ENCODE measurements at regions not wholly inside any gene's neighbourhood (a gene's known extent, or its start where the extent isn't known, plus 50 kb on each side); places are given as distances from the start of the nearest gene placed in this dataset. TPM values are rescaled to one million over a fixed set of nuclear protein-coding genes. Genes with fewer than 3 reads are reported as not detected.

DNA sequence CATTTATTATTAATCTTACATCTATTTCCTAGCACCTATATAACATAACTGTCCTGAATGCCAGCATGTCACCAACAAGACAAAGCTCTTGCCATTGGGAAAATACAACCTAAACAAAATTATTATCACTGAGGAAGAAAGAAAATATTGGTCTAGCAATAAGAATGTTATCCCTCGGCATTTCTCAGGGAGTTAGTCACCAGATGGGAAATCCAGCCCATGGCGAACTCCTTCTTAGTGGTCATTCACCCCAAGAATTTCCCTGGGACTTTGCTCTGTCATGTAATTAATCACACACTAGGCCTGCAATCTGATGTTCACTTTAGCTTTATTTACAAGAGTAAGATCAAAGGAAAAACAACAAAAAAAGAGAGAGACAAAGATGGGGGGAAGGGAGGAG is 56.1 kb upstream of the TAS2R1 start:
- no peak for TF ChIP-seq EZH2phosphoT487 (IDR thresholded peaks at IDR 0.05; ENCODE audit: borderline replicate concordance, low read depth, low read length)
- TF ChIP-seq, protein P1, sequence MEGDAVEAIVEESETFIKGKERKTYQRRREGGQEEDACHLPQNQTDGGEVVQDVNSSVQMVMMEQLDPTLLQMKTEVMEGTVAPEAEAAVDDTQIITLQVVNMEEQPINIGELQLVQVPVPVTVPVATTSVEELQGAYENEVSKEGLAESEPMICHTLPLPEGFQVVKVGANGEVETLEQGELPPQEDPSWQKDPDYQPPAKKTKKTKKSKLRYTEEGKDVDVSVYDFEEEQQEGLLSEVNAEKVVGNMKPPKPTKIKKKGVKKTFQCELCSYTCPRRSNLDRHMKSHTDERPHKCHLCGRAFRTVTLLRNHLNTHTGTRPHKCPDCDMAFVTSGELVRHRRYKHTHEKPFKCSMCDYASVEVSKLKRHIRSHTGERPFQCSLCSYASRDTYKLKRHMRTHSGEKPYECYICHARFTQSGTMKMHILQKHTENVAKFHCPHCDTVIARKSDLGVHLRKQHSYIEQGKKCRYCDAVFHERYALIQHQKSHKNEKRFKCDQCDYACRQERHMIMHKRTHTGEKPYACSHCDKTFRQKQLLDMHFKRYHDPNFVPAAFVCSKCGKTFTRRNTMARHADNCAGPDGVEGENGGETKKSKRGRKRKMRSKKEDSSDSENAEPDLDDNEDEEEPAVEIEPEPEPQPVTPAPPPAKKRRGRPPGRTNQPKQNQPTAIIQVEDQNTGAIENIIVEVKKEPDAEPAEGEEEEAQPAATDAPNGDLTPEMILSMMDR (conservative IDR thresholded peaks at IDR 0.05; ENCODE audit: low read length), result no peak
- intact Hi-C loops (cut with micrococcal nuclease; ENCODE audit: unreplicated experiment), result no loop called here

DNA sequence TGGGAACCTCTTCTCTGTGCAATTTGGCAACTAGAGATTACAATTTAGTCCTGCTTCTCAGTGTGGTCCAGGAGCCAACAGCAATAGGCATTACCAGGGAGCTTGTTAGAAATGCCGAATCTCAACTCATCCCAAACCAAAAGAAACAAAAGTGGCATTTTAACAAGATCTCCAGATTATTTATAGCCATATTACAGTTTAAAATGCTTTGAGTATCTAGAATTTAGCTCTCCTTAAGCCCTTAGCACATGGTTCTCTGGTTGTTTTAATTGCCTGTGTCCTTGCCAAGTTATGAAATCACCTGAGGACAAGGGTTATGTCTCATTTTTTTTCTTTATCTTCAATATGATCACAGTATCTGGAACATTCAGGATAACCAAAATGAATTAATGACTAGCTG is 51.6 kb upstream of the TAS2R1 start:
- Histone ChIP-seq H4K20me1 (ENCODE audit: insufficient read depth, low read length) (no peaks in the 10 kb centered on the region), H3K9me3 (ENCODE audit: low read length) (no peaks in the 10 kb centered on the region), H3K4me2 (ENCODE audit: low read length) (no peak overlapping the region), H3K4me3 (ENCODE audit: low read depth, low read length, poor library complexity, severe bottlenecking) (no peak overlapping the region), H3K36me3 (ENCODE audit: insufficient read depth, low read length) (no peaks in the 10 kb centered on the region), H2AFZ (ENCODE audit: low read length) (no peak overlapping the region), H3K4me1 (ENCODE audit: insufficient read depth, low read length, poor library complexity, severe bottlenecking) (no peaks in the 10 kb centered on the region), H3K79me2 (ENCODE audit: insufficient read depth, low read depth, low read length) (no peaks in the 10 kb centered on the region), H3K9me2 (ENCODE audit: insufficient read depth, low read length) (no peaks in the 10 kb centered on the region), H3K27ac (ENCODE audit: low read depth, low read length, poor library complexity, severe bottlenecking) (no peak overlapping the region)
- POLR2A ChIA-PET, result no interaction called here
- CTCF ChIA-PET (ENCODE audit: unreplicated experiment), result no interaction called here
- no peak for DNase-seq (ENCODE audit: low spot score)
- no TSS peak for BruUV-seq (replicated peaks)
- TF ChIP-seq, protein P1 (conservative IDR thresholded peaks at IDR 0.05; ENCODE audit: low read length), result no peak
- no peak for TF ChIP-seq EZH2phosphoT487 (IDR thresholded peaks at IDR 0.05; ENCODE audit: borderline replicate concordance, low read depth, low read length)
- intact Hi-C loops (cut with micrococcal nuclease; ENCODE audit: unreplicated experiment), result no loop called here

More for the DNA sequence above, 56.1 kb upstream of the TAS2R1 start:
- Histone ChIP-seq H2AFZ (ENCODE audit: low read length) (no peak overlapping the region), H3K79me2 (ENCODE audit: insufficient read depth, low read depth, low read length) (no peaks in the 10 kb centered on the region), H3K4me3 (ENCODE audit: low read depth, low read length, poor library complexity, severe bottlenecking) (no peak overlapping the region), H4K20me1 (ENCODE audit: insufficient read depth, low read length) (no peaks in the 10 kb centered on the region), H3K9me2 (ENCODE audit: insufficient read depth, low read length) (no peaks in the 10 kb centered on the region), H3K9me3 (ENCODE audit: low read length) (no peaks in the 10 kb centered on the region), H3K4me2 (ENCODE audit: low read length) (no peak overlapping the region), H3K4me1 (ENCODE audit: insufficient read depth, low read length, poor library complexity, severe bottlenecking) (no peaks in the 10 kb centered on the region), H3K27ac (ENCODE audit: low read depth, low read length, poor library complexity, severe bottlenecking) (no peak overlapping the region), H3K36me3 (ENCODE audit: insufficient read depth, low read length) (no peaks in the 10 kb centered on the region)
- DNase-seq (ENCODE audit: low spot score), result no peak
- ChIA-PET CTCF (ENCODE audit: unreplicated experiment) (no interaction called here), POLR2A (interaction anchor here (0.6 kb wide), 1 partner anchor 11 kb away, joined by 5 read pairs; no protein-coding TSS in a partner anchor)
- BruUV-seq (replicated peaks), result no TSS peak

Small RNAs in the stretch of these regions (small RNA-seq; reads per million reads assigned to genes)
- gene AC034229.5, result not detected
- gene AC034229.6, result not detected
- not detected for gene AC091905.3
- gene AC091905.4, result not detected
- gene RNA5SP177, result not detected
